ENCODE measurements at regions not wholly inside any gene's neighbourhood (a gene's known extent, or its start where the extent isn't known, plus 50 kb on each side); places are given as distances from the start of the nearest gene placed in this dataset.
A peak's percentile ranks its signal among the peaks of the same experiment; 100 is the strongest.

DNA sequence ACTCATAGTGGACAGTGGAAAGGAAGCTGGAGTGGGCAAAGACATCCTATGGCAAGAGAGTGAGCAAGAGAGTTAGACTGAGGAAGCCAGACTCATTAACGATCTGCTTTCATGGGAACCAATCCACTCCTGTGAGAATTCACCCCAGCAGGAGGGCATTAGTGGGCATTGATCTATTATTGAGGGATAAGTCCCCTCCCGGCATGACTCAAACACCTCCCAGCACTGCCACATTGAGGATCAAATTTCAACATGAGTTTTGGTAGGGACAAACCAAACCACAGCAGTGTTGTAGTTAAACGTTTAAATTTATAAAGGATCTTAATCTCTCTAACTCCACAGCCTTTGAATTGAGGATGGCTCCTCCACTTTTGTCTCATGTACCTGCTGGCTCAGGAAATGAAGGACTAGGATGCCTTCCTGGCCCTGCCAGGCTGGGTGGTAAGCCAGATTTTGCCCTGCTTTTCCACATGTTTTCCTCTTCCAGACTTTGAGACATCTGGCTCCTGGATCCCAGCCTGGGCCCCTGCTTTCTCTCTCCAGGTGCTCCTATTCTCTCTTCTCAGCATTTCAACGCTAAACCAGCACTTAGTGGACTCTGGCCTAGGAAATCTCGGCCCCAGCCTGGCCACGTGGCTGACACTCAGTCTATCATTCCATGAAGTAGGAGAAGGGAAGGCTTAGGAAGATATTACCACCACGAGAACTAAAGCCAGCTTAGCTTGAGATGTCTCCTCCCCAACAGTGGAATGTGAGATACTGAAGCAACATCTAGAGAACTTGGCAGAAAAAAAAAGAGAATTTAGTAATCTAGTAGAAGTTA lies 96.5 kb upstream of the PIP4K2A start:
- H3K4me3 ChIP-seq (ENCODE audit: low read depth, low read length): no peak overlapping the region
- no peaks in the 10 kb centered on the region for H3K79me2 ChIP-seq
- no peak overlapping the region for H2AFZ ChIP-seq
- H3K4me1 ChIP-seq: no peaks in the 10 kb centered on the region
- TF ChIP-seq, protein P1, sequence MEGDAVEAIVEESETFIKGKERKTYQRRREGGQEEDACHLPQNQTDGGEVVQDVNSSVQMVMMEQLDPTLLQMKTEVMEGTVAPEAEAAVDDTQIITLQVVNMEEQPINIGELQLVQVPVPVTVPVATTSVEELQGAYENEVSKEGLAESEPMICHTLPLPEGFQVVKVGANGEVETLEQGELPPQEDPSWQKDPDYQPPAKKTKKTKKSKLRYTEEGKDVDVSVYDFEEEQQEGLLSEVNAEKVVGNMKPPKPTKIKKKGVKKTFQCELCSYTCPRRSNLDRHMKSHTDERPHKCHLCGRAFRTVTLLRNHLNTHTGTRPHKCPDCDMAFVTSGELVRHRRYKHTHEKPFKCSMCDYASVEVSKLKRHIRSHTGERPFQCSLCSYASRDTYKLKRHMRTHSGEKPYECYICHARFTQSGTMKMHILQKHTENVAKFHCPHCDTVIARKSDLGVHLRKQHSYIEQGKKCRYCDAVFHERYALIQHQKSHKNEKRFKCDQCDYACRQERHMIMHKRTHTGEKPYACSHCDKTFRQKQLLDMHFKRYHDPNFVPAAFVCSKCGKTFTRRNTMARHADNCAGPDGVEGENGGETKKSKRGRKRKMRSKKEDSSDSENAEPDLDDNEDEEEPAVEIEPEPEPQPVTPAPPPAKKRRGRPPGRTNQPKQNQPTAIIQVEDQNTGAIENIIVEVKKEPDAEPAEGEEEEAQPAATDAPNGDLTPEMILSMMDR (IDR thresholded peaks at IDR 0.05): no peak
- H3K27ac ChIP-seq: no peak overlapping the region
- H3K27me3 ChIP-seq (ENCODE audit: control insufficient read depth, insufficient read depth, low read length): no peaks in the 10 kb centered on the region
- no peak overlapping the region for H3K4me2 ChIP-seq (ENCODE audit: low read length)
- no peaks in the 10 kb centered on the region for H3K9me3 ChIP-seq (ENCODE audit: control insufficient read depth, low read length)
- H3K36me3 ChIP-seq (ENCODE audit: control insufficient read depth, insufficient read depth, low read length): no peaks in the 10 kb centered on the region
- H3K9ac ChIP-seq: no peak overlapping the region

DNA sequence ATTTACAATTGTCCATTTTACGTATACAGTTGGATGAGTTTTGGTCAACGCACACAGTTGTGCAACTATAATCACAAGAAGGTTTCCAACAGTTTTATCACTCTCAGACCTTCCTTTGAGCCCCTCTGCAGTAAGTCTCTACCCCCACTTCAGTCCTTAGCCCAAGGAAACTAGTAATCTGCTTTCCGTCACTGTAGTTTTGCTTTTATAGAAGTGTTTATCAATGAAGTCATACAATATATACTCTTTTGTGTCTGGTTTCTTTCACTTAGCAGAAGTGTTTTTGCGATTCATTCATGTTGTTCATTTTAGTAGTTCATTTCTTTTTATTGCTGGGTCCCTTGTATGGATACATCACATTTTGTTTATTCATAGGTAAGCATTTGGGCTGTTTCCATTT lies 92.9 kb upstream of the PIP4K2A start:
- Histone ChIP-seq H3K27me3 (ENCODE audit: control insufficient read depth, insufficient read depth, low read length) (no peaks in the 10 kb centered on the region), H3K79me2 (no peaks in the 10 kb centered on the region), H3K36me3 (ENCODE audit: control insufficient read depth, insufficient read depth, low read length) (no peaks in the 10 kb centered on the region), H3K4me2 (ENCODE audit: low read length) (no peak overlapping the region), H3K9ac (no peak overlapping the region), H2AFZ (no peak overlapping the region), H3K4me1 (no peaks in the 10 kb centered on the region), H3K27ac (no peak overlapping the region), H3K9me3 (ENCODE audit: control insufficient read depth, low read length) (no peaks in the 10 kb centered on the region), H3K4me3 (ENCODE audit: low read depth, low read length) (no peak overlapping the region)
- TF ChIP-seq, protein P1 (IDR thresholded peaks at IDR 0.05): no peak

DNA sequence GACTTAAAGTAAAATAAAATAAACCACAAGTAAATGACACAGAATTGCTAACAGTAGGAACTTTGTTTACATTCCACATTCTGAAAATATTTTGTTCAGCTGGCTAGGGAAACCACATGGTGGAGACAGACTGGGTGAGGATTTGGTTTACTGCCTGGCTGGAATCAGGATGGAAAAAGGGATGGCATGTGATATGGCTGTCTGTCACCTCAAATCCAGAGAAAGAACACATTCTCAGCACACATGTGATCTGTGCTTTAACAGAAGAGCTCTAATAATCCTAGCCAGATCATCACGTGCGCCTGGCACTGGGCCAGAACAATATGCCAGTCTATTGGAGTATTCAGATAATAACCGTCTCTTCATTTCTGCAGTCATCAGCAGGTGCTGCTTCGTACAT lies 90.9 kb upstream of the PIP4K2A start:
- no peak overlapping the region for H3K4me2 ChIP-seq (ENCODE audit: low read length)
- H3K4me3 ChIP-seq (ENCODE audit: low read depth, low read length): no peak overlapping the region
- peak overlapping the region; percentile 14 for H2AFZ ChIP-seq
- no peaks in the 10 kb centered on the region for H3K36me3 ChIP-seq (ENCODE audit: control insufficient read depth, insufficient read depth, low read length)
- H3K27me3 ChIP-seq (ENCODE audit: control insufficient read depth, insufficient read depth, low read length): no peaks in the 10 kb centered on the region
- no peaks in the 10 kb centered on the region for H3K4me1 ChIP-seq
- no peaks in the 10 kb centered on the region for H3K9me3 ChIP-seq (ENCODE audit: control insufficient read depth, low read length)
- no peak overlapping the region for H3K27ac ChIP-seq
- H3K79me2 ChIP-seq: no peaks in the 10 kb centered on the region
- no peak overlapping the region for H3K9ac ChIP-seq
- TF ChIP-seq, protein P1 (IDR thresholded peaks at IDR 0.05): no peak

DNA sequence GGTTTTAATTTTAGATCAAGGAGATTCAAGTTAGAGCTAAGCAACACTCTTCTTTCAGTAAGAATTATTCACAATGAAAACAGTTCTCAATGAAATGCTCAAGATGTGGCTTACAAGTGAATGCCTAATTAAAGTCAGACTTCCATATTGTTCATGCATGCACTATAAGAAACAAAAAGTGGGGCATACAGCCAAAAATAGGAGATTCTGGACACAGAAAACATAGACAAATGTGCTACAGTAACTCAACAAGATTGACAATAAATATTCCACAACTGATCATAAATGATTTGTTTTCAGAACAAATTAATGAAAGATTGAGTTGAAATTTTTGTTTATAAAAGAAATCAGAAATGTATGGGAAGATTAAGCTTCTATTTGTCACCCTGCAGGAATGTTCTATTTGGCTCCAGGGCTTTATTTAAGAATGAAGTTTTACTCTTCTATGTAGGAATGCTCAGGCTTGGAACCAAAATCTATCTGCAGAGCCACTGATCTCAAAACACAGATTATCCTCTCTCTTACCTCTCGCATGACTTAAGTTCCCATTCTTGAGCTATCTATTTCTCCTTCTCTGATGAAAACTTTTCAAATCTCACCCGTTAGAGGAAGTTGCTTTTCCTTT lies 89.0 kb upstream of the PIP4K2A start:
- H3K27ac ChIP-seq: no peak overlapping the region
- TF ChIP-seq, protein P1 (IDR thresholded peaks at IDR 0.05): no peak
- no peaks in the 10 kb centered on the region for H3K79me2 ChIP-seq
- no peak overlapping the region for H2AFZ ChIP-seq
- H3K4me1 ChIP-seq: no peaks in the 10 kb centered on the region
- H3K27me3 ChIP-seq (ENCODE audit: control insufficient read depth, insufficient read depth, low read length): no peaks in the 10 kb centered on the region
- H3K4me2 ChIP-seq (ENCODE audit: low read length): no peak overlapping the region
- no peaks in the 10 kb centered on the region for H3K36me3 ChIP-seq (ENCODE audit: control insufficient read depth, insufficient read depth, low read length)
- no peak overlapping the region for H3K4me3 ChIP-seq (ENCODE audit: low read depth, low read length)
- no peaks in the 10 kb centered on the region for H3K9me3 ChIP-seq (ENCODE audit: control insufficient read depth, low read length)
- H3K9ac ChIP-seq: no peak overlapping the region

All from parathyroid adenoma (tissue), 2 donors.